HEK293 (cell line): ENCODE measurements at regions not wholly inside any gene's neighbourhood (a gene's known extent, or its start where the extent isn't known, plus 50 kb on each side); places are given as distances from the start of the nearest gene placed in this dataset.

ENCODE experiments used
- CTCF ChIP-seq: fragments of 450-650 bp; formaldehyde crosslinking; IDR thresholded peaks from 2 replicates; pipeline ENCODE4 v1.5.1; 2016; ENCODE audit warnings: missing biosample characterization, missing genetic modification characterization
- PBX3 ChIP-seq: sonication (generic); formaldehyde crosslinking; IDR thresholded peaks from 2 replicates; pipeline ENCODE4 v1.8.1; 2022; ENCODE audit warnings: mild to moderate bottlenecking, moderate library complexity, missing genetic modification reagents
- SALL2 ChIP-seq: fragments of 450-650 bp; formaldehyde crosslinking; IDR thresholded peaks from 2 replicates; pipeline ENCODE4 v1.5.0; 2017; ENCODE audit warnings: missing biosample characterization, mild to moderate bottlenecking, missing genetic modification characterization, borderline replicate concordance
- ZBTB1 ChIP-seq: fragments of 450-650 bp; formaldehyde crosslinking; IDR thresholded peaks from 2 replicates; pipeline ENCODE4 v1.5.1; 2016; ENCODE audit warnings: missing biosample characterization, missing genetic modification characterization
- ZFP37 ChIP-seq: fragments of 450-650 bp; formaldehyde crosslinking; IDR thresholded peaks from 2 replicates; pipeline ENCODE4 v1.5.1; 2016; ENCODE audit warnings: missing biosample characterization, missing genetic modification characterization
- ZNF341 ChIP-seq: fragments of 450-650 bp; formaldehyde crosslinking; IDR thresholded peaks from 2 replicates; pipeline ENCODE4; 2016; ENCODE audit warnings: low read depth, missing biosample characterization, missing genetic modification characterization

GRCh38 chr15:62407216-62407615, 242.1 kb upstream of the C2CD4B start:
- TF ChIP-seq ZBTB1 = no peak
- TF ChIP-seq ZFP37 (tag by site-specific recombination) = no peak
- TF ChIP-seq CTCF = no peak
- TF ChIP-seq PBX3 (CRISPR knock-in tag) = no peak
- no peak for TF ChIP-seq ZNF341 (tag by site-specific recombination)
- no peak for TF ChIP-seq SALL2
